K562 (cell line): ENCODE measurements at regions not wholly inside any gene's neighbourhood (a gene's known extent, or its start where the extent isn't known, plus 50 kb on each side); places are given as distances from the start of the nearest gene placed in this dataset.

Source experiments
- MCM5 ChIP-seq: fragments of 450-650 bp; IDR thresholded peaks from 2 replicates; pipeline ENCODE4 v1.6.1; 2016; ENCODE audit warnings: low read depth
- NFRKB ChIP-seq: fragments of 450-650 bp; IDR thresholded peaks from 2 replicates; pipeline ENCODE4 v1.6.1; 2016; ENCODE audit warnings: low read depth
- ZNF280A ChIP-seq: fragments of 450-650 bp; IDR thresholded peaks from 2 replicates; pipeline ENCODE4 v1.6.1; 2018; ENCODE audit warnings: mild to moderate bottlenecking, low read depth; ENCODE audit not compliant: partially characterized antibody
- ZNF407 ChIP-seq: fragments of 450-650 bp; IDR thresholded peaks from 2 replicates; pipeline ENCODE4 v1.6.1; 2016; ENCODE audit warnings: low read depth

GRCh38 chr16:5460701-5461100, 363.1 kb upstream of the EEF2KMT start (continued):
- TF ChIP-seq ZNF407 (no peak), NFRKB (no peak), ZNF280A (no peak), MCM5 (no peak)
